ENCODE measurements at regions not wholly inside any gene's neighbourhood (a gene's known extent, or its start where the extent isn't known, plus 50 kb on each side); places are given as distances from the start of the nearest gene placed in this dataset.

- no peak overlapping the region for H3K27ac ChIP-seq
- no peak for TF ChIP-seq CTCF (IDR thresholded peaks at IDR 0.05)
- DNase-seq (ENCODE audit: low spot score) = no peak
- H3K4me3 ChIP-seq = no peak overlapping the region
Measured at GRCh38 chr2:205902041-205902899, 183.7 kb downstream of the INO80D start.

GRCh38 chr2:205901491-205901890 lies 184.5 kb downstream of the INO80D start:
- no peak overlapping the region for H3K27ac ChIP-seq

GRCh38 chr2:205898744-205899143 lies 187.2 kb downstream of the INO80D start:
- no peak for TF ChIP-seq CTCF (IDR thresholded peaks at IDR 0.05)
- no peak for DNase-seq (ENCODE audit: low spot score)
- Histone ChIP-seq H3K27ac (no peak overlapping the region), H3K4me3 (no peak overlapping the region)

More at GRCh38 chr2:205901491-205901890, 184.5 kb downstream of the INO80D start:
- no peak overlapping the region for H3K4me3 ChIP-seq
- no peak for DNase-seq (ENCODE audit: low spot score)
- no peak for TF ChIP-seq CTCF (IDR thresholded peaks at IDR 0.05)

GRCh38 chr2:205895981-205896655 lies 189.9 kb downstream of the INO80D start:
- no peak for TF ChIP-seq CTCF (IDR thresholded peaks at IDR 0.05)
- no peak overlapping the region for H3K27ac ChIP-seq

GRCh38 chr2:205892665-205893259 lies 193.2 kb downstream of the INO80D start:
- TF ChIP-seq CTCF (IDR thresholded peaks at IDR 0.05) = no peak
- Histone ChIP-seq H3K27ac (no peak overlapping the region), H3K4me3 (no peak overlapping the region)
- no peak for DNase-seq (ENCODE audit: low spot score)

More at GRCh38 chr2:205895981-205896655, 189.9 kb downstream of the INO80D start:
- no peak for DNase-seq (ENCODE audit: low spot score)
- no peak overlapping the region for H3K4me3 ChIP-seq

GRCh38 chr2:205892251-205892655 lies 193.7 kb downstream of the INO80D start:
- DNase-seq (ENCODE audit: low spot score) = no peak
- no peak for TF ChIP-seq CTCF (IDR thresholded peaks at IDR 0.05)
- no peak overlapping the region for H3K4me3 ChIP-seq
- H3K27ac ChIP-seq = no peak overlapping the region
